IMR-90 (cell line): ENCODE measurements at regions not wholly inside any gene's neighbourhood (a gene's known extent, or its start where the extent isn't known, plus 50 kb on each side); places are given as distances from the start of the nearest gene placed in this dataset.

Experiments used
- ATAC-seq: fragments of 200-7000 bp; cut with Tn5 transposase; 2 replicates; pipeline ENCODE4 v1.9.1; 2020; ENCODE audit warnings: low read depth, mild to moderate bottlenecking, moderate library complexity
- BruUV-seq: library from RNA; stranded (reverse); fragments of 400-500 nt; replicated peaks from 2 replicates; lab custom pipeline; 2021; lab: Mats Ljungman, UMichigan
- CTCF ChIA-PET: fragments of 300-600 bp; formaldehyde crosslinking; extraction: SDS; loops from one replicate; lab custom pipeline; 2021; ENCODE audit warnings: antibody characterized with exemption; lab: Yijun Ruan, JAX
- POLR2A ChIA-PET: fragments of 300-600 bp; sonication (Branson Sonifier 250); formaldehyde crosslinking; loops from one replicate; lab custom pipeline; 2022; ENCODE audit warnings: antibody characterized with exemption; ENCODE audit not compliant: unreplicated experiment; lab: Charles Lee
- DNase-seq: peaks from one replicate; pipeline ENCODE4 v3.0.0; 2013
- H2AFZ ChIP-seq: replicated peaks from 2 replicates; pipeline ENCODE3; 2013; ENCODE audit warnings: low read length, mild to moderate bottlenecking; ENCODE audit not compliant: poor library complexity
- H2AK5ac ChIP-seq: 2 replicates; pipeline ENCODE4 v1.6.1; 2013; ENCODE audit warnings: low read depth, low read length, inconsistent platforms
- H2AK9ac ChIP-seq: replicated peaks from 2 replicates; pipeline ENCODE3; 2013; ENCODE audit warnings: mild to moderate bottlenecking, low read depth, low read length, moderate library complexity; ENCODE audit not compliant: poor library complexity
- H2BK120ac ChIP-seq: 2 replicates; pipeline ENCODE4 v1.6.1; 2013; ENCODE audit warnings: low read depth, low read length, inconsistent platforms
- H2BK15ac ChIP-seq: 3 replicates; pipeline ENCODE4 v1.6.1; 2013; ENCODE audit warnings: low read depth, low read length, inconsistent platforms
- H2BK20ac ChIP-seq: 2 replicates; pipeline ENCODE4 v1.6.1; 2013; ENCODE audit warnings: low read depth, mild to moderate bottlenecking, inconsistent platforms, low read length, moderate library complexity
- H2BK5ac ChIP-seq: 2 replicates; pipeline ENCODE4 v1.6.1; 2013; ENCODE audit warnings: mild to moderate bottlenecking, low read depth, low read length, inconsistent platforms; ENCODE audit not compliant: poor library complexity, severe bottlenecking
- H3K14ac ChIP-seq: replicated peaks from 2 replicates; pipeline ENCODE4 v1.6.1; 2013; ENCODE audit warnings: low read depth, low read length, inconsistent platforms
- H3K18ac ChIP-seq: 2 replicates; pipeline ENCODE4 v1.6.1; 2013; ENCODE audit warnings: low read depth, low read length, control low read depth
- H3K23ac ChIP-seq: 2 replicates; pipeline ENCODE4 v1.6.1; 2013; ENCODE audit warnings: low read depth, low read length, inconsistent platforms
- H3K27ac ChIP-seq: 2 replicates; pipeline ENCODE4 v1.5.1; 2013; ENCODE audit warnings: mild to moderate bottlenecking, control low read depth, low read length; ENCODE audit not compliant: insufficient read depth
- H3K27me3 ChIP-seq: 2 replicates; pipeline ENCODE4 v1.6.1; 2013; ENCODE audit warnings: low read length; ENCODE audit not compliant: control insufficient read depth, insufficient read depth
- H3K36me3 ChIP-seq: 2 replicates; pipeline ENCODE4 v1.6.1; 2013; ENCODE audit warnings: low read length, mixed read lengths; ENCODE audit not compliant: control insufficient read depth, insufficient read depth
- H3K4ac ChIP-seq: 2 replicates; pipeline ENCODE4 v1.6.1; 2013; ENCODE audit warnings: low read depth, low read length, inconsistent platforms
- H3K4me1 ChIP-seq: 2 replicates; pipeline ENCODE4 v1.6.1; 2013; ENCODE audit warnings: low read length, mixed read lengths; ENCODE audit not compliant: control insufficient read depth, insufficient read depth
- H3K4me2 ChIP-seq: 2 replicates; pipeline ENCODE4 v1.6.1; 2013; ENCODE audit warnings: low read depth, mild to moderate bottlenecking, control low read depth, low read length, moderate library complexity
- H3K4me3 ChIP-seq: 2 replicates; pipeline ENCODE4 v1.5.1; 2013; ENCODE audit warnings: low read depth, mild to moderate bottlenecking, control low read depth, low read length, moderate library complexity; ENCODE audit not compliant: insufficient read depth
- H3K56ac ChIP-seq: 2 replicates; pipeline ENCODE4 v1.6.1; 2013; ENCODE audit warnings: low read length, inconsistent platforms; ENCODE audit not compliant: insufficient read depth; ENCODE audit errors: extremely low read depth
- H3K79me1 ChIP-seq, 2 experiments: 2 replicates each; pipeline ENCODE4 v1.6.1; 2013; ENCODE audit warnings: low read length in 2 of 2, inconsistent platforms in 1 of 2, low read depth in 1 of 2
- H3K9ac ChIP-seq: 2 replicates; pipeline ENCODE4 v1.6.1; 2013; ENCODE audit warnings: low read depth, low read length, control low read depth
- H3K9me1 ChIP-seq: 2 replicates; pipeline ENCODE4 v1.6.1; 2013; ENCODE audit warnings: low read length, inconsistent platforms; ENCODE audit not compliant: insufficient read depth
- H3K9me3 ChIP-seq: 2 replicates; pipeline ENCODE4 v1.6.1; 2013; ENCODE audit warnings: low read length; ENCODE audit not compliant: control insufficient read depth, insufficient read depth
- H4K20me1 ChIP-seq: 2 replicates; pipeline ENCODE4 v1.6.1; 2013; ENCODE audit warnings: low read length, inconsistent platforms; ENCODE audit not compliant: insufficient read depth
- H4K5ac ChIP-seq: 2 replicates; pipeline ENCODE4 v1.6.1; 2013; ENCODE audit warnings: mild to moderate bottlenecking, low read depth, low read length, control low read depth
- H4K8ac ChIP-seq, 2 experiments: 2 replicates each; pipeline ENCODE4 v1.6.1; 2013; ENCODE audit warnings: low read depth in 2 of 2, low read length in 2 of 2, control low read depth in 1 of 2, inconsistent platforms in 1 of 2
- H4K91ac ChIP-seq: 2 replicates; pipeline ENCODE4 v1.6.1; 2013; ENCODE audit warnings: low read depth, low read length, inconsistent platforms; ENCODE audit not compliant: insufficient read depth
- BHLHE40 ChIP-seq: fragments of 150-350 bp; IDR thresholded peaks from 2 replicates; pipeline ENCODE4 v1.6.1; 2016; ENCODE audit warnings: mild to moderate bottlenecking, low read depth, low read length
- CEBPB ChIP-seq: IDR thresholded peaks from 2 replicates; pipeline ENCODE4 v1.6.1; 2012; ENCODE audit warnings: low read depth, low read length, improper control_type of control experiment
- CHD1 ChIP-seq: IDR thresholded peaks from 2 replicates; pipeline ENCODE4 v1.6.1; 2012; ENCODE audit warnings: low read depth, low read length, improper control_type of control experiment
- FOS ChIP-seq: fragments of 150-350 bp; IDR thresholded peaks from 2 replicates; pipeline ENCODE4 v1.6.1; 2016; ENCODE audit warnings: low read depth, low read length
- MAFK ChIP-seq: IDR thresholded peaks from 2 replicates; pipeline ENCODE4 v1.6.1; 2012; ENCODE audit warnings: low read depth, low read length, improper control_type of control experiment
- MAZ ChIP-seq: IDR thresholded peaks from 2 replicates; pipeline ENCODE4 v1.6.1; 2012; ENCODE audit warnings: low read depth, mild to moderate bottlenecking, low read length, improper control_type of control experiment, moderate library complexity, borderline replicate concordance
- MXI1 ChIP-seq: IDR thresholded peaks from 2 replicates; pipeline ENCODE4 v1.6.1; 2012; ENCODE audit warnings: low read depth, mild to moderate bottlenecking, low read length, moderate library complexity, borderline replicate concordance
- NFE2L2 ChIP-seq: fragments of 150-350 bp; IDR thresholded peaks from 2 replicates; pipeline ENCODE4 v1.6.1; 2016; ENCODE audit warnings: low read depth, mild to moderate bottlenecking, low read length
- RAD21 ChIP-seq: IDR thresholded peaks from 2 replicates; pipeline ENCODE4 v1.6.1; 2012; ENCODE audit warnings: low read length, improper control_type of control experiment
- RCOR1 ChIP-seq: IDR thresholded peaks from 2 replicates; pipeline ENCODE4 v1.6.1; 2012; ENCODE audit warnings: mild to moderate bottlenecking, low read length, improper control_type of control experiment; ENCODE audit not compliant: insufficient replicate concordance
- RFX5 ChIP-seq: IDR thresholded peaks from 2 replicates; pipeline ENCODE4 v1.8.0; 2012; ENCODE audit warnings: low read depth, mild to moderate bottlenecking, low read length, moderate library complexity
- WGBS, 2 experiments: methylation state at CpG; one replicate each; pipeline versions ENCODE4 v1.1.5 to v1.1.7; 2013; ENCODE audit warnings: missing lambda C conversion rate in 2 of 2; ENCODE audit not compliant: insufficient read length in 1 of 2; ENCODE audit errors: extremely low coverage in 2 of 2; 5-methylcytosine and 5-hydroxymethylcytosine counted together
- dilution Hi-C: fragments of 300-500 bp; cut with HindIII; formaldehyde crosslinking; loops from one replicate; pipeline ENCODE4 v1.14.3; 2018; ENCODE audit warnings: low sequenced_read_pairs; ENCODE audit not compliant: unreplicated experiment
- in situ Hi-C: fragments of 300-500 bp; cut with MboI; formaldehyde crosslinking; loops from 3 replicates; pipeline ENCODE4 v1.14.3; 2019; ENCODE audit warnings: low sequenced_read_pairs, inconsistent platforms, mixed read lengths
- intact Hi-C: fragments of 100-400 bp; cut with micrococcal nuclease; formaldehyde crosslinking; loops from 2 replicates; pipeline ENCODE4 v1.10.0; 2022
- TF ChIP-seq, protein P1 (sequence below): conservative IDR thresholded peaks from 2 replicates; pipeline ENCODE4 v1.5.1; 2012; ENCODE audit warnings: mild to moderate bottlenecking, low read depth, low read length, improper control_type of control experiment
- TF ChIP-seq, protein P2 (sequence below): fragments of 150-350 bp; IDR thresholded peaks from 2 replicates; pipeline ENCODE4 v1.6.1; 2017; ENCODE audit warnings: mild to moderate bottlenecking, antibody characterized with exemption, low read length, low read depth
- TF ChIP-seq, protein P3 (sequence below): fragments of 150-350 bp; IDR thresholded peaks from 2 replicates; pipeline ENCODE4 v1.6.1; 2016; ENCODE audit warnings: low read depth, mild to moderate bottlenecking, low read length, moderate library complexity, borderline replicate concordance

DNA sequence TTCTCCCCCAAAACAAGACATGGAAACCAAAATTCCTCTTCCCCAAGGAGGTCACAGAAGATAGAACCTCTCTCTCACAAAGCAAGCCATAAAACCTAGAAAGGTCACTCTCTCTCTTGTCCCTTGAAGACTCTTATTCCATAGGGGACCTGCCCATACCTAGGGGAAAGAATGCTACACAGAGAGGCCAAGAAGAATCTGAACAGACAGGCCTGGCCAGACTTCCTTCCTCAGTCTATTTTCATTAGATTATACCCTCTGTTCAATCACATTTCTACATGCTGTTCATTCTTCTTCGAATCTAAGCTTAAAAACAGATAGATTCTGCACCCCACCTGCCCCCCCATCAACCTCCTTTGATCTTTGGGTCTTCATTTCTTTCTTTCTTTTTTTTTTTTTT is 206.8 kb downstream of the TLE4 start:
- Histone ChIP-seq H3K36me3 (no peaks in the 10 kb centered on the region), H4K8ac (no peak overlapping the region), H3K9me3 (peaks cover 2% of the 10 kb centered on the region; the same call in 1 of the 2 replicates), H3K14ac (no peak overlapping the region), H2BK120ac (no peak overlapping the region), H4K5ac (no peak overlapping the region), H3K4me1 (peaks cover 2% of the 10 kb centered on the region; the same call in 1 of the 2 replicates), H3K18ac (no peak overlapping the region), H3K4me2 (no peak overlapping the region), H3K79me1 (no peaks in the 10 kb centered on the region), H3K27me3 (no peaks in the 10 kb centered on the region; the same call in 1 of the 2 replicates), H2BK15ac (no peak overlapping the region), H3K56ac (no peak overlapping the region), H2AK9ac (no peak overlapping the region), H2AK5ac (no peak overlapping the region), H2BK5ac (no peak overlapping the region), H3K9me1 (no peaks in the 10 kb centered on the region), H2BK20ac (no peak overlapping the region), H3K4me3 (no peak overlapping the region), H3K27ac (no peak overlapping the region), H3K9ac (no peak overlapping the region), H3K4ac (no peak overlapping the region), H4K20me1 (no peaks in the 10 kb centered on the region), H2AFZ (no peak overlapping the region), H4K91ac (no peak overlapping the region), H3K23ac (no peak overlapping the region)
- in situ Hi-C loops, result no loop called here
- no peak for TF ChIP-seq RCOR1
- TF ChIP-seq BHLHE40, result no peak
- no peak for TF ChIP-seq CEBPB
- no peak for TF ChIP-seq MXI1
- no peak for TF ChIP-seq MAZ
- TF ChIP-seq, protein P1, sequence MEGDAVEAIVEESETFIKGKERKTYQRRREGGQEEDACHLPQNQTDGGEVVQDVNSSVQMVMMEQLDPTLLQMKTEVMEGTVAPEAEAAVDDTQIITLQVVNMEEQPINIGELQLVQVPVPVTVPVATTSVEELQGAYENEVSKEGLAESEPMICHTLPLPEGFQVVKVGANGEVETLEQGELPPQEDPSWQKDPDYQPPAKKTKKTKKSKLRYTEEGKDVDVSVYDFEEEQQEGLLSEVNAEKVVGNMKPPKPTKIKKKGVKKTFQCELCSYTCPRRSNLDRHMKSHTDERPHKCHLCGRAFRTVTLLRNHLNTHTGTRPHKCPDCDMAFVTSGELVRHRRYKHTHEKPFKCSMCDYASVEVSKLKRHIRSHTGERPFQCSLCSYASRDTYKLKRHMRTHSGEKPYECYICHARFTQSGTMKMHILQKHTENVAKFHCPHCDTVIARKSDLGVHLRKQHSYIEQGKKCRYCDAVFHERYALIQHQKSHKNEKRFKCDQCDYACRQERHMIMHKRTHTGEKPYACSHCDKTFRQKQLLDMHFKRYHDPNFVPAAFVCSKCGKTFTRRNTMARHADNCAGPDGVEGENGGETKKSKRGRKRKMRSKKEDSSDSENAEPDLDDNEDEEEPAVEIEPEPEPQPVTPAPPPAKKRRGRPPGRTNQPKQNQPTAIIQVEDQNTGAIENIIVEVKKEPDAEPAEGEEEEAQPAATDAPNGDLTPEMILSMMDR, result no peak
- TF ChIP-seq NFE2L2, result no peak
- no peak for TF ChIP-seq RAD21
- TF ChIP-seq FOS, result no peak
- no peak for TF ChIP-seq CHD1
- TF ChIP-seq RFX5, result no peak
- TF ChIP-seq, protein P2, sequence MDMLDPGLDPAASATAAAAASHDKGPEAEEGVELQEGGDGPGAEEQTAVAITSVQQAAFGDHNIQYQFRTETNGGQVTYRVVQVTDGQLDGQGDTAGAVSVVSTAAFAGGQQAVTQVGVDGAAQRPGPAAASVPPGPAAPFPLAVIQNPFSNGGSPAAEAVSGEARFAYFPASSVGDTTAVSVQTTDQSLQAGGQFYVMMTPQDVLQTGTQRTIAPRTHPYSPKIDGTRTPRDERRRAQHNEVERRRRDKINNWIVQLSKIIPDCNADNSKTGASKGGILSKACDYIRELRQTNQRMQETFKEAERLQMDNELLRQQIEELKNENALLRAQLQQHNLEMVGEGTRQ, result no peak
- TF ChIP-seq, protein P3, sequence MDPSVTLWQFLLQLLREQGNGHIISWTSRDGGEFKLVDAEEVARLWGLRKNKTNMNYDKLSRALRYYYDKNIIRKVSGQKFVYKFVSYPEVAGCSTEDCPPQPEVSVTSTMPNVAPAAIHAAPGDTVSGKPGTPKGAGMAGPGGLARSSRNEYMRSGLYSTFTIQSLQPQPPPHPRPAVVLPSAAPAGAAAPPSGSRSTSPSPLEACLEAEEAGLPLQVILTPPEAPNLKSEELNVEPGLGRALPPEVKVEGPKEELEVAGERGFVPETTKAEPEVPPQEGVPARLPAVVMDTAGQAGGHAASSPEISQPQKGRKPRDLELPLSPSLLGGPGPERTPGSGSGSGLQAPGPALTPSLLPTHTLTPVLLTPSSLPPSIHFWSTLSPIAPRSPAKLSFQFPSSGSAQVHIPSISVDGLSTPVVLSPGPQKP, result no peak
- no peak for TF ChIP-seq MAFK
- WGBS, 2 experiments, result 100% methylated on average over 1 of the region's 1 CpG; no CpG with 5 or more reads in 1 of the 2 experiments
- intact Hi-C loops, result no loop called here
- ATAC-seq, result no peak
- dilution Hi-C loops, result no loop called here
- ChIA-PET POLR2A (no interaction called here), CTCF (no interaction called here)
- no TSS peak for BruUV-seq
- DNase-seq, result no peak
